ENCODE measurements at regions not wholly inside any gene's neighbourhood (a gene's known extent, or its start where the extent isn't known, plus 50 kb on each side); places are given as distances from the start of the nearest gene placed in this dataset.
A peak's percentile ranks its signal among the peaks of the same experiment; 100 is the strongest.

- DNase-seq (ENCODE audit: low read depth in 2 of 2): no peak
Observed at GRCh38 chr5:21181609-21182125, 1193.7 kb upstream of the CDH18 start.

- no peak for DNase-seq (ENCODE audit: low read depth in 2 of 2)
Observed at GRCh38 chr5:21173526-21173925, 1185.5 kb upstream of the CDH18 start.

GRCh38 chr5:21173036-21173435 is 1185.0 kb upstream of the CDH18 start:
- peak; percentile 18 to 20 for DNase-seq (ENCODE audit: low read depth in 2 of 2)

- no peak for DNase-seq (ENCODE audit: low read depth in 2 of 2)
Observed at GRCh38 chr5:21171038-21171437, 1183.0 kb upstream of the CDH18 start.

GRCh38 chr5:21168557-21168956 is 1180.6 kb upstream of the CDH18 start:
- no peak for DNase-seq (ENCODE audit: low read depth in 2 of 2)

- no peak for DNase-seq (ENCODE audit: low read depth in 2 of 2)
Observed at GRCh38 chr5:21165344-21165743, 1177.3 kb upstream of the CDH18 start.

GRCh38 chr5:21164425-21164824 is 1176.4 kb upstream of the CDH18 start:
- no peak for DNase-seq (ENCODE audit: low read depth in 2 of 2)

GRCh38 chr5:21159510-21160059 is 1171.6 kb upstream of the CDH18 start:
- DNase-seq (ENCODE audit: low read depth in 2 of 2): no peak

- DNase-seq (ENCODE audit: low read depth in 2 of 2): no peak
Observed at GRCh38 chr5:21154526-21154925, 1166.5 kb upstream of the CDH18 start.

GRCh38 chr5:21152611-21153010 is 1164.6 kb upstream of the CDH18 start:
- DNase-seq (ENCODE audit: low read depth in 2 of 2): peak; percentile 92 to 96

- DNase-seq (ENCODE audit: low read depth in 2 of 2): no peak
Observed at GRCh38 chr5:21145376-21145775, 1157.4 kb upstream of the CDH18 start.

- no peak for DNase-seq (ENCODE audit: low read depth in 2 of 2)
Observed at GRCh38 chr5:21143686-21144085, 1155.7 kb upstream of the CDH18 start.

GRCh38 chr5:21142791-21143190 is 1154.8 kb upstream of the CDH18 start:
- DNase-seq (ENCODE audit: low read depth in 2 of 2): no peak

- DNase-seq (ENCODE audit: low read depth in 2 of 2): no peak
Observed at GRCh38 chr5:21140987-21141386, 1153.0 kb upstream of the CDH18 start.

GRCh38 chr5:21126236-21126635 is 1138.2 kb upstream of the CDH18 start:
- DNase-seq (ENCODE audit: low read depth in 2 of 2): no peak

GRCh38 chr5:21125238-21125983 is 1137.4 kb upstream of the CDH18 start:
- DNase-seq (ENCODE audit: low read depth in 2 of 2): no peak

GRCh38 chr5:21121213-21121612 is 1133.2 kb upstream of the CDH18 start:
- no peak for DNase-seq (ENCODE audit: low read depth in 2 of 2)

GRCh38 chr5:21097661-21098060 is 1109.7 kb upstream of the CDH18 start:
- DNase-seq (ENCODE audit: low read depth in 2 of 2): no peak

GRCh38 chr5:21094619-21095018 is 1106.6 kb upstream of the CDH18 start:
- no peak for DNase-seq (ENCODE audit: low read depth in 2 of 2)

GRCh38 chr5:21087766-21088165 is 1099.8 kb upstream of the CDH18 start:
- no peak for DNase-seq (ENCODE audit: low read depth in 2 of 2)

- no peak for DNase-seq (ENCODE audit: low read depth in 2 of 2)
Observed at GRCh38 chr5:21085791-21086190, 1097.8 kb upstream of the CDH18 start.

- no peak for DNase-seq (ENCODE audit: low read depth in 2 of 2)
Observed at GRCh38 chr5:21071986-21072385, 1084.0 kb upstream of the CDH18 start.

- no peak for DNase-seq (ENCODE audit: low read depth in 2 of 2)
Observed at GRCh38 chr5:21071421-21071820, 1083.4 kb upstream of the CDH18 start.

- DNase-seq (ENCODE audit: low read depth in 2 of 2): no peak
Observed at GRCh38 chr5:21070858-21071257, 1082.9 kb upstream of the CDH18 start.
